ENCODE measurements at regions not wholly inside any gene's neighbourhood (a gene's known extent, or its start where the extent isn't known, plus 50 kb on each side); places are given as distances from the start of the nearest gene placed in this dataset.

DNA sequence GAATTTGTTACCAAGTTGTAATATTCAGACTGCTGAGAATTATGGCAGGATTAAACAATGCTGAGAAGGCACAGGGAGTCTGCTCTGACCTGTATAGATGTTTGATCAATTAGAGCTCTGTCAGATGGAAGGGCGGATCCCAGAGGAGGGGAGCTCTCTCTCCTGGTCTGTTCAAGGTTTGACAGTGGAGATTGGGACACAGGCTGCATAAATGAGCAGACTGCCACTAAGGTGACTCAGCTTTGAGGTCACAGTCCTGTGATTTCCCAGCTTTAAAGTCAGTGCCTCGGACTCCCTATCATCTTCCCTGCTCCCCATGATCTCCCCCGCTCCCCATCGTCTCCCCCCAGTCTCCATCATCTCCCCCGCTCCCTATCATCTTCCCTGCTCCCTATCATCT is 59.2 kb upstream of the SLC22A23 start:
- H3K9me3 Mint-ChIP-seq, result peaks cover 8% of the 10 kb centered on the region
- no peak for DNase-seq (ENCODE audit: low spot score)
- CTCF ChIA-PET, result interaction anchor here (1.6 kb wide), 1 partner anchor 265 kb away, joined by 4 read pairs; no protein-coding TSS in a partner anchor

DNA sequence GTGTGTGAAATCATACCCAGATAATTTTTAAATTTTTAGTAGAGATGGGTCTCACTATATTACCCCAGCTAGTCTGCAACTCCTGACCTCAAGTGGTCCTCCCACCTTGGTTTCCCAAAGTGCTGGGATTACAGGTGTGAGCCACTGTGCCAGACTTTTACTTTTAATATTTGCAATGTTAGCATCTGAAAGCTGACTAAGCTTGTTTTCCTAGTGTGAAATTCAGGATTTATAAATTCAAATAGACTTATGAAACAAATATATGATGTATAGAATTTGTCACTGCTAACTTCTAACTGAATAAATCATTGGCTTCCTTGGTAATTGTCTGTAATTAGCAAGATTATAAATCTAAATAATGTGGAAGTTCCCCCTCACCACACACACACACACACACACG is 58.8 kb upstream of the SLC22A23 start:
- Mint-ChIP-seq H3K9me3 (peaks cover 8% of the 10 kb centered on the region), H3K4me3 (no peak overlapping the region), H3K4me1 (peaks cover 26% of the 10 kb centered on the region), H3K36me3 (no peaks in the 10 kb centered on the region; the same call in 1 of the 2 replicates), H3K27ac (no peak overlapping the region), H3K27me3 (ENCODE audit: low read depth) (peaks cover 8% of the 10 kb centered on the region)
- TF ChIP-seq RORB (CRISPR knock-in tag; IDR thresholded peaks at IDR 0.05), result no peak
- no peak for TF ChIP-seq SMAD3 (CRISPR knock-in tag; IDR thresholded peaks at IDR 0.05; ENCODE audit: borderline replicate concordance)
- no peak for TF ChIP-seq EMX1 (CRISPR knock-in tag; IDR thresholded peaks at IDR 0.05)
- no peak for TF ChIP-seq CREB1 (CRISPR knock-in tag; IDR thresholded peaks at IDR 0.05)
- TF ChIP-seq, protein P1, sequence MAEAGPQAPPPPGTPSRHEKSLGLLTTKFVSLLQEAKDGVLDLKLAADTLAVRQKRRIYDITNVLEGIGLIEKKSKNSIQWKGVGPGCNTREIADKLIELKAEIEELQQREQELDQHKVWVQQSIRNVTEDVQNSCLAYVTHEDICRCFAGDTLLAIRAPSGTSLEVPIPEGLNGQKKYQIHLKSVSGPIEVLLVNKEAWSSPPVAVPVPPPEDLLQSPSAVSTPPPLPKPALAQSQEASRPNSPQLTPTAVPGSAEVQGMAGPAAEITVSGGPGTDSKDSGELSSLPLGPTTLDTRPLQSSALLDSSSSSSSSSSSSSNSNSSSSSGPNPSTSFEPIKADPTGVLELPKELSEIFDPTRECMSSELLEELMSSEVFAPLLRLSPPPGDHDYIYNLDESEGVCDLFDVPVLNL (CRISPR knock-in tag; IDR thresholded peaks at IDR 0.05; ENCODE audit: borderline replicate concordance, low read depth), result no peak
- TF ChIP-seq TP53 (CRISPR knock-in tag; IDR thresholded peaks at IDR 0.05), result no peak
- TF ChIP-seq SOX15 (CRISPR knock-in tag; IDR thresholded peaks at IDR 0.05), result no peak
- no peak for TF ChIP-seq ZNF263 (CRISPR knock-in tag; IDR thresholded peaks at IDR 0.05; ENCODE audit: low read depth)
- no peak for TF ChIP-seq RELA (CRISPR knock-in tag; IDR thresholded peaks at IDR 0.05; ENCODE audit: borderline replicate concordance)
- TF ChIP-seq, protein P2, sequence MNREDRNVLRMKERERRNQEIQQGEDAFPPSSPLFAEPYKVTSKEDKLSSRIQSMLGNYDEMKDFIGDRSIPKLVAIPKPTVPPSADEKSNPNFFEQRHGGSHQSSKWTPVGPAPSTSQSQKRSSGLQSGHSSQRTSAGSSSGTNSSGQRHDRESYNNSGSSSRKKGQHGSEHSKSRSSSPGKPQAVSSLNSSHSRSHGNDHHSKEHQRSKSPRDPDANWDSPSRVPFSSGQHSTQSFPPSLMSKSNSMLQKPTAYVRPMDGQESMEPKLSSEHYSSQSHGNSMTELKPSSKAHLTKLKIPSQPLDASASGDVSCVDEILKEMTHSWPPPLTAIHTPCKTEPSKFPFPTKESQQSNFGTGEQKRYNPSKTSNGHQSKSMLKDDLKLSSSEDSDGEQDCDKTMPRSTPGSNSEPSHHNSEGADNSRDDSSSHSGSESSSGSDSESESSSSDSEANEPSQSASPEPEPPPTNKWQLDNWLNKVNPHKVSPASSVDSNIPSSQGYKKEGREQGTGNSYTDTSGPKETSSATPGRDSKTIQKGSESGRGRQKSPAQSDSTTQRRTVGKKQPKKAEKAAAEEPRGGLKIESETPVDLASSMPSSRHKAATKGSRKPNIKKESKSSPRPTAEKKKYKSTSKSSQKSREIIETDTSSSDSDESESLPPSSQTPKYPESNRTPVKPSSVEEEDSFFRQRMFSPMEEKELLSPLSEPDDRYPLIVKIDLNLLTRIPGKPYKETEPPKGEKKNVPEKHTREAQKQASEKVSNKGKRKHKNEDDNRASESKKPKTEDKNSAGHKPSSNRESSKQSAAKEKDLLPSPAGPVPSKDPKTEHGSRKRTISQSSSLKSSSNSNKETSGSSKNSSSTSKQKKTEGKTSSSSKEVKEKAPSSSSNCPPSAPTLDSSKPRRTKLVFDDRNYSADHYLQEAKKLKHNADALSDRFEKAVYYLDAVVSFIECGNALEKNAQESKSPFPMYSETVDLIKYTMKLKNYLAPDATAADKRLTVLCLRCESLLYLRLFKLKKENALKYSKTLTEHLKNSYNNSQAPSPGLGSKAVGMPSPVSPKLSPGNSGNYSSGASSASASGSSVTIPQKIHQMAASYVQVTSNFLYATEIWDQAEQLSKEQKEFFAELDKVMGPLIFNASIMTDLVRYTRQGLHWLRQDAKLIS (CRISPR knock-in tag; IDR thresholded peaks at IDR 0.05; ENCODE audit: borderline replicate concordance), result no peak
- TF ChIP-seq NFYB (CRISPR knock-in tag; conservative IDR thresholded peaks at IDR 0.05; ENCODE audit: low read depth), result no peak
- no peak for TF ChIP-seq NFE2L1 (CRISPR knock-in tag; IDR thresholded peaks at IDR 0.05)
- TF ChIP-seq, protein P3, sequence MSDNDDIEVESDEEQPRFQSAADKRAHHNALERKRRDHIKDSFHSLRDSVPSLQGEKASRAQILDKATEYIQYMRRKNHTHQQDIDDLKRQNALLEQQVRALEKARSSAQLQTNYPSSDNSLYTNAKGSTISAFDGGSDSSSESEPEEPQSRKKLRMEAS (CRISPR knock-in tag; IDR thresholded peaks at IDR 0.05), result no peak
- no peak for TF ChIP-seq ZNF423 (CRISPR knock-in tag; IDR thresholded peaks at IDR 0.05)
- TF ChIP-seq JUN (CRISPR knock-in tag; IDR thresholded peaks at IDR 0.05), result no peak
- TF ChIP-seq TCF7 (CRISPR knock-in tag; IDR thresholded peaks at IDR 0.05; ENCODE audit: low read depth), result no peak
- no peak for TF ChIP-seq ZNF416 (CRISPR knock-in tag; IDR thresholded peaks at IDR 0.05)
- no peak for DNase-seq (ENCODE audit: low spot score)
- ATAC-seq, result no peak
- ChIA-PET CTCF (interaction anchor here (1.6 kb wide), 1 partner anchor 264 kb away, joined by 4 read pairs; no protein-coding TSS in a partner anchor), POLR2A (no interaction called here)

More for the DNA sequence above, 59.2 kb upstream of the SLC22A23 start:
- POLR2A ChIA-PET, result no interaction called here
- ATAC-seq, result no peak
- H3K36me3 Mint-ChIP-seq, result no peaks in the 10 kb centered on the region; the same call in 1 of the 2 replicates
- peaks cover 8% of the 10 kb centered on the region for H3K27me3 Mint-ChIP-seq (ENCODE audit: low read depth)
- H3K27ac Mint-ChIP-seq, result no peak overlapping the region
- H3K4me3 Mint-ChIP-seq, result no peak overlapping the region
- TF ChIP-seq, protein P4, sequence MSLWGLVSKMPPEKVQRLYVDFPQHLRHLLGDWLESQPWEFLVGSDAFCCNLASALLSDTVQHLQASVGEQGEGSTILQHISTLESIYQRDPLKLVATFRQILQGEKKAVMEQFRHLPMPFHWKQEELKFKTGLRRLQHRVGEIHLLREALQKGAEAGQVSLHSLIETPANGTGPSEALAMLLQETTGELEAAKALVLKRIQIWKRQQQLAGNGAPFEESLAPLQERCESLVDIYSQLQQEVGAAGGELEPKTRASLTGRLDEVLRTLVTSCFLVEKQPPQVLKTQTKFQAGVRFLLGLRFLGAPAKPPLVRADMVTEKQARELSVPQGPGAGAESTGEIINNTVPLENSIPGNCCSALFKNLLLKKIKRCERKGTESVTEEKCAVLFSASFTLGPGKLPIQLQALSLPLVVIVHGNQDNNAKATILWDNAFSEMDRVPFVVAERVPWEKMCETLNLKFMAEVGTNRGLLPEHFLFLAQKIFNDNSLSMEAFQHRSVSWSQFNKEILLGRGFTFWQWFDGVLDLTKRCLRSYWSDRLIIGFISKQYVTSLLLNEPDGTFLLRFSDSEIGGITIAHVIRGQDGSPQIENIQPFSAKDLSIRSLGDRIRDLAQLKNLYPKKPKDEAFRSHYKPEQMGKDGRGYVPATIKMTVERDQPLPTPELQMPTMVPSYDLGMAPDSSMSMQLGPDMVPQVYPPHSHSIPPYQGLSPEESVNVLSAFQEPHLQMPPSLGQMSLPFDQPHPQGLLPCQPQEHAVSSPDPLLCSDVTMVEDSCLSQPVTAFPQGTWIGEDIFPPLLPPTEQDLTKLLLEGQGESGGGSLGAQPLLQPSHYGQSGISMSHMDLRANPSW (CRISPR knock-in tag; conservative IDR thresholded peaks at IDR 0.05; ENCODE audit: low read depth), result no peak
- TF ChIP-seq RORB (CRISPR knock-in tag; IDR thresholded peaks at IDR 0.05) (no peak), IRF2 (CRISPR knock-in tag; IDR thresholded peaks at IDR 0.05; ENCODE audit: borderline replicate concordance, low read depth) (no peak), TP53 (CRISPR knock-in tag; IDR thresholded peaks at IDR 0.05) (no peak)
- TF ChIP-seq, protein P3 (CRISPR knock-in tag; IDR thresholded peaks at IDR 0.05), result no peak
- TF ChIP-seq, protein P5, sequence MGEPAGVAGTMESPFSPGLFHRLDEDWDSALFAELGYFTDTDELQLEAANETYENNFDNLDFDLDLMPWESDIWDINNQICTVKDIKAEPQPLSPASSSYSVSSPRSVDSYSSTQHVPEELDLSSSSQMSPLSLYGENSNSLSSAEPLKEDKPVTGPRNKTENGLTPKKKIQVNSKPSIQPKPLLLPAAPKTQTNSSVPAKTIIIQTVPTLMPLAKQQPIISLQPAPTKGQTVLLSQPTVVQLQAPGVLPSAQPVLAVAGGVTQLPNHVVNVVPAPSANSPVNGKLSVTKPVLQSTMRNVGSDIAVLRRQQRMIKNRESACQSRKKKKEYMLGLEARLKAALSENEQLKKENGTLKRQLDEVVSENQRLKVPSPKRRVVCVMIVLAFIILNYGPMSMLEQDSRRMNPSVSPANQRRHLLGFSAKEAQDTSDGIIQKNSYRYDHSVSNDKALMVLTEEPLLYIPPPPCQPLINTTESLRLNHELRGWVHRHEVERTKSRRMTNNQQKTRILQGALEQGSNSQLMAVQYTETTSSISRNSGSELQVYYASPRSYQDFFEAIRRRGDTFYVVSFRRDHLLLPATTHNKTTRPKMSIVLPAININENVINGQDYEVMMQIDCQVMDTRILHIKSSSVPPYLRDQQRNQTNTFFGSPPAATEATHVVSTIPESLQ (CRISPR knock-in tag; IDR thresholded peaks at IDR 0.05), result no peak
- TF ChIP-seq, protein P6, sequence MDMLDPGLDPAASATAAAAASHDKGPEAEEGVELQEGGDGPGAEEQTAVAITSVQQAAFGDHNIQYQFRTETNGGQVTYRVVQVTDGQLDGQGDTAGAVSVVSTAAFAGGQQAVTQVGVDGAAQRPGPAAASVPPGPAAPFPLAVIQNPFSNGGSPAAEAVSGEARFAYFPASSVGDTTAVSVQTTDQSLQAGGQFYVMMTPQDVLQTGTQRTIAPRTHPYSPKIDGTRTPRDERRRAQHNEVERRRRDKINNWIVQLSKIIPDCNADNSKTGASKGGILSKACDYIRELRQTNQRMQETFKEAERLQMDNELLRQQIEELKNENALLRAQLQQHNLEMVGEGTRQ (CRISPR knock-in tag; IDR thresholded peaks at IDR 0.05), result no peak
- TF ChIP-seq, protein P7, sequence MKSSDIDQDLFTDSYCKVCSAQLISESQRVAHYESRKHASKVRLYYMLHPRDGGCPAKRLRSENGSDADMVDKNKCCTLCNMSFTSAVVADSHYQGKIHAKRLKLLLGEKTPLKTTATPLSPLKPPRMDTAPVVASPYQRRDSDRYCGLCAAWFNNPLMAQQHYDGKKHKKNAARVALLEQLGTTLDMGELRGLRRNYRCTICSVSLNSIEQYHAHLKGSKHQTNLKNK (CRISPR knock-in tag; IDR thresholded peaks at IDR 0.05), result no peak
- H3K4me1 Mint-ChIP-seq, result peaks cover 22% of the 10 kb centered on the region

All from WTC11 (cell line).